Activated CD4-positive, alpha-beta T cell treated with anti-CD3 and anti-CD28 coated beads for 36 hours (primary cell): ENCODE measurements at regions not wholly inside any gene's neighbourhood (a gene's known extent, or its start where the extent isn't known, plus 50 kb on each side); places are given as distances from the start of the nearest gene placed in this dataset.

Source experiments
- ATAC-seq: fragments of 200-7000 bp; cut with Tn5 transposase; one replicate; pipeline ENCODE4 v1.10.0; 2021; ENCODE audit warnings: mild to moderate bottlenecking, moderate library complexity
- CTCF ChIA-PET: fragments of 350-600 bp; sonication (Branson Sonifier 250); formaldehyde crosslinking; loops from one replicate; lab custom pipeline; 2021; ENCODE audit warnings: antibody characterized with exemption; lab: Charles Lee
- POLR2A ChIA-PET: fragments of 350-600 bp; sonication (Branson Sonifier 250); formaldehyde crosslinking; loops from one replicate; lab custom pipeline; 2021; ENCODE audit warnings: antibody characterized with exemption, inconsistent platforms; lab: Charles Lee
- DNase-seq: peaks from one replicate; pipeline ENCODE4 v3.0.0-alpha.2; 2020
- H3K27ac Mint-ChIP-seq: one replicate; pipeline ENCODE4 v1.8.0; 2021; ENCODE audit warnings: mixed read lengths
- H3K27me3 Mint-ChIP-seq: one replicate; pipeline ENCODE4 v1.8.0; 2021; ENCODE audit warnings: mixed read lengths
- H3K36me3 Mint-ChIP-seq: one replicate; pipeline ENCODE4 v1.8.0; 2021; ENCODE audit warnings: low read depth, mixed read lengths
- H3K4me1 Mint-ChIP-seq: one replicate; pipeline ENCODE4 v1.8.0; 2021; ENCODE audit warnings: mixed read lengths
- H3K4me3 Mint-ChIP-seq: one replicate; pipeline ENCODE4 v1.8.0; 2021; ENCODE audit warnings: mild to moderate bottlenecking, moderate library complexity, mixed read lengths
- H3K9me3 Mint-ChIP-seq: one replicate; pipeline ENCODE4 v1.8.0; 2021; ENCODE audit warnings: low read depth, mixed read lengths
- intact Hi-C, 2 experiments: fragments of 100-400 bp; cut with DNase I in 1 of 2; cut with micrococcal nuclease in 1 of 2; formaldehyde crosslinking; loops; one replicate each; pipeline versions ENCODE4 v1.14.2 to v1.15.1; 2022 to 2024; cut with DNase I, micrococcal nuclease

DNA sequence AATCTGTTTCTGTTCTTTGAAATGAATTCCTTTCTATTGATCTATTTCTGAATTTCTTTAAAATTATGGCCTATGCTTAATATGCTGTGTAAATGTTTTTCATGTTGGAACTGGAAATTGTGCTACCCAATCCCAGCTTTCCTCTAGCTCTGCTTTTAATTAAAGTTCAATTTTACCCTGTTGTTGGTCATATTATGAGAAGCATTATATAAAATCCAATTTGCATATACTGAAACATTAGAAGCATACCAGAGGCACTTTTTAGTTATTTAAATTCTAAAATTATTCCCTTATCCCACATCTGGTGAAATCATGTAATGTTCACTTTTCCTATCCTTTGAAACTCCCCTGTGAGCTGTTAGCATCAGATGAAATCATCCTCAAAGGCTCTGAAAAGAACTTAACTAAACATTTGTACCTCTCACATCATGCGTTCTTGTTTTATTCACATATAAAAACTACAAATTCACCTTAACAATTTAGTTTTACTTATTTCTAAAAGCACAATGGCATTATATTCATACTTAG, 160.6 kb upstream of the COL21A1 start:
- Mint-ChIP-seq H3K9me3 (no peaks in the 10 kb centered on the region), H3K27me3 (peaks cover 10% of the 10 kb centered on the region), H3K27ac (no peak overlapping the region), H3K4me3 (no peak overlapping the region), H3K36me3 (no peaks in the 10 kb centered on the region), H3K4me1 (peaks cover 6% of the 10 kb centered on the region)
- ChIA-PET POLR2A (no interaction called here), CTCF (no interaction called here)
- intact Hi-C loops: no loop called here
- DNase-seq (no peak), ATAC-seq (no peak)

DNA sequence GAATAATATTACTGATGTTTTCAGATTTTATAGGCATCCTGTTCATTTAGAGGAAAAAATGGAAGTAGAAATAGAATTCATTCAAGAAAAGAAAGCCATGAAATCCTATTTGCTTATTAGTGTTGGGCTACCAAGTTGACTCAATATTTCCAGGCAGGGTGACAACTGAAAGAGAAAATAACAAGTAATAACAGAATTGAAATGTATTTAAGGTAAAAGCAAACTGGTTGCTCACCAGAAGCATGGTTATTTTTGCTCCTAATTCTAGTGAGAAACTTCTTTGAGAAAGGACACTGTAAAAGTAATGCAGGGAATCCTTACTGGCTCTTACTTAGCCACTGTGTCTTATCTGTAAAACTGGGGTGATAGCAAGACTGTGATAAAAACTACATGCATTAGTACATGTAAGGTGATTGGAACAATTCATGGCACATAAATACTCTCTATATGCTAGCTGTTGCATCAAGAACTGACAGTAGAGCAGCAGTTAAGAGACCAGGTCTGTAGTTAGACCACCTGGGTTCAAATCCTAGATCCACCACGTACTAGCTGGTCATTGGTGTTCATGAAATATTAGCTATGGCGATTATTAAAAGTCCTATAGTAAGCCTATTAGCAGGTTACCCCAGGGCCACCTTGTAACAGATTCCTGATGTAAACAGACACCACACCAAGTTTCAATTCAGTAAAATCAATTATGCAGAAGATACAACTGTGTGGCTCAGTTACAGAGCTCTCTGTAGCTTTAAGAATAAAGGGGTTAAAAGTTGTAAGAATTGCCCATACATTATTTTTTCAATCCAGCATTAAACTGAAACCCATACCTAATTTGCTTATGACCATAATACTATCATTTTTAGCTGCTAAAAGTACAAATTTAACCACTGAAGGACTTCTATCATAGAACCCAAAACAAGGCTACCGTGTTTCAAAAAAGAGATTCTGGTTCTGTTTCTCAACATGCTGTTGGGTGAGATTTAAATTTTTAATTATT, 159.2 kb upstream of the COL21A1 start:
- Mint-ChIP-seq H3K36me3 (no peaks in the 10 kb centered on the region), H3K27ac (no peak overlapping the region)
- POLR2A ChIA-PET: interaction anchor here (0.6 kb wide), 1 partner anchor 113 kb away, joined by 3 read pairs; no protein-coding TSS in a partner anchor

DNA sequence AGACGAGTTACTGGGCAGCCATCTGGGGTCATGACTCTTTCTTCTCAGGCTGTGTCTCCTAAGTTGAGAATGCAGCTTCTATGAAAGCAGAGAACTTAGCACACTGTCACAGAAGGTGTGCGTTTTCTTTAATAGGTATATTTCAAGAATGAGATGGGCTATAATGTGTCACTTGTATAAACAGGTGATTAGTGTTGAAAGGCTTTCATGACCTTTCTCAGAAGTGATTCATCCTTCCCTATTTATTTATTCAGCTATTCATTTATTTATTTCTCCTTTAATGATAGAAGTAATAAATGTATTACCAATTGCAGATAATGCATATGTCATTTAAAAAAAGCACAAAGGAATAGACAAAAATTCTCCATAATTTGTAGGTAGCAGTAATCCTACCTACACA, 157.2 kb upstream of the COL21A1 start:
- Mint-ChIP-seq H3K27me3 (peaks cover 10% of the 10 kb centered on the region), H3K36me3 (no peaks in the 10 kb centered on the region), H3K4me3 (no peak overlapping the region), H3K27ac (no peak overlapping the region), H3K4me1 (peaks cover 6% of the 10 kb centered on the region), H3K9me3 (peaks cover 2% of the 10 kb centered on the region)
- intact Hi-C loops: no loop called here
- DNase-seq (no peak), ATAC-seq (no peak)
- ChIA-PET CTCF (interaction anchor here (0.7 kb wide), 1 partner anchor 25 kb away, joined by 3 read pairs; no protein-coding TSS in a partner anchor), POLR2A (no interaction called here)

More for the DNA sequence above, 159.2 kb upstream of the COL21A1 start:
- DNase-seq (no peak), ATAC-seq (no peak)
- CTCF ChIA-PET: no interaction called here
- intact Hi-C loops: no loop called here
- Mint-ChIP-seq H3K27me3 (peaks cover 10% of the 10 kb centered on the region), H3K4me1 (peaks cover 6% of the 10 kb centered on the region), H3K4me3 (no peak overlapping the region), H3K9me3 (peaks cover 1% of the 10 kb centered on the region)

DNA sequence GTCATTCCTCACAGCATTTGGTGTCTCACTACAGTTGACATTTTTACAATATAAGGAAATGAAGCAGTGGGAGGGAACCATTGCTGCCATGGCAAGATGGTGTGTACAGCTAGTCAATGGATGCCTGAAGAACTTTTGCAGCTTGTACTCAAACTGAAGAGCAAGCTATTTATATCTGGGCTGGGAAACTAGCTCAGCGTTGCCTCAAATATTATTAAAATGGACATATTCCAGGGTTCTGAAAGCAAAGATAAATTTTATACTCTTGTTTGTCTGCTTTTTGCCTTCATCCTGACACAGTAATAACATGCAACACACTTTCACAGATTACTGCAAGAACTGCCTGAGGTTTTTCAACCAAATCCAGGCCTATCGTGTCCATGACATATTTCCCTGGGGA, 156.4 kb upstream of the COL21A1 start:
- ChIA-PET CTCF (no interaction called here), POLR2A (no interaction called here)
- peaks cover 10% of the 10 kb centered on the region for H3K27me3 Mint-ChIP-seq
- no peaks in the 10 kb centered on the region for H3K36me3 Mint-ChIP-seq
- peaks cover 2% of the 10 kb centered on the region for H3K9me3 Mint-ChIP-seq
- no peak overlapping the region for H3K27ac Mint-ChIP-seq
- H3K4me1 Mint-ChIP-seq: peaks cover 6% of the 10 kb centered on the region
- intact Hi-C loops: no loop called here
- H3K4me3 Mint-ChIP-seq: no peak overlapping the region
- ATAC-seq (no peak), DNase-seq (no peak)

DNA sequence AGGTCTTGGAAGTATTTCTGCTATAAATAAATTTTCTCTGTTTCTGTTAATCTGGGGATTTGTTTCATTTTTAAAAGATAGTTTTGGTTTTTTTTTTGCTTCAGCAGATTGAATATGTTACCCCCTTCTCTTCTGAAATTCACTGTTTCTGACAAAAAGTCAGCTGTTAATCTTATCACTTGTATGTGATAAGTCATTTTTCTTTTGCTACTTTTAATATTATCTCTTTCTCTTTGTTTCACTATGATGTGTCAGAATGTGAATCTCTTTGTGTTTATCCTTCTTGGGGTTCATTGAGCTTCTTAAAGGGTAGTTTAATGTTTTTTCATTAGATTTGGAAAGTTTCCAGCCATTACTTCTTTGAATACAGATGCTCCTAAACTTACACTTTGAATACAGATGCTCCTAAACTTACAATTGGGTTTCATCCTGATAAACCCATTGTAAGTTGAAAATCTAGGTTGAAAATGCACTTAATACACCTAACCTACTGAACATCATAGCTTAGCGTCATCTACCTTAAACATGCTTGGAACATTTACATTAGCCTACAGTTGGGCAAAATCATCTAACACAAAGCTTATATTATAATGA, 154.2 kb upstream of the COL21A1 start:
- peaks cover 10% of the 10 kb centered on the region for H3K27me3 Mint-ChIP-seq
- H3K27ac Mint-ChIP-seq: no peak overlapping the region
- H3K4me1 Mint-ChIP-seq: peaks cover 5% of the 10 kb centered on the region
- ChIA-PET POLR2A (no interaction called here), CTCF (no interaction called here)
- H3K9me3 Mint-ChIP-seq: peaks cover 2% of the 10 kb centered on the region
- no peaks in the 10 kb centered on the region for H3K36me3 Mint-ChIP-seq
- H3K4me3 Mint-ChIP-seq: no peak overlapping the region
- DNase-seq (no peak), ATAC-seq (no peak)
- intact Hi-C loops: no loop called here

DNA sequence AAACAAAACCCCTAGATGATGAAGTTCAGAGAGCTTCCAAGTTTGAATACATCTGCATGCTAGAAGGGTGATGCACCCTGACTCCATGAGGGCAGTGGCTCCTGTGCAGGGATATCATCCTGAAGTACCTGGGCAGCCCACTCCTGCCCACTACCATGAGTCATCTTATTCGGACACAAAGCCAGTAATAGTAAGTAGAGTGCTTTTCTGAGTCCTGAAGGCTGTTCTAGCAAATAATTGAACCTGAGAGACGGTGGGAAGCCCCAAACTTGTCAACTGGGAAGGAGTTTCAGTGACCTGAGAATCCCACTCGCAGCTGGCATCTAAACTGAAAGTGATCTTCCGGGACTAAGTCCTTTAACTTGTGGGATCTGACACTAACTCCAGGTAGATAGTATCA, 152.9 kb upstream of the COL21A1 start:
- Mint-ChIP-seq H3K4me3 (no peak overlapping the region), H3K27me3 (peaks cover 8% of the 10 kb centered on the region), H3K9me3 (peaks cover 2% of the 10 kb centered on the region), H3K4me1 (no peaks in the 10 kb centered on the region), H3K36me3 (no peaks in the 10 kb centered on the region), H3K27ac (no peak overlapping the region)
- intact Hi-C loops: no loop called here
- ATAC-seq (no peak), DNase-seq (no peak)
- CTCF ChIA-PET: no interaction called here
- POLR2A ChIA-PET: no interaction called here

DNA sequence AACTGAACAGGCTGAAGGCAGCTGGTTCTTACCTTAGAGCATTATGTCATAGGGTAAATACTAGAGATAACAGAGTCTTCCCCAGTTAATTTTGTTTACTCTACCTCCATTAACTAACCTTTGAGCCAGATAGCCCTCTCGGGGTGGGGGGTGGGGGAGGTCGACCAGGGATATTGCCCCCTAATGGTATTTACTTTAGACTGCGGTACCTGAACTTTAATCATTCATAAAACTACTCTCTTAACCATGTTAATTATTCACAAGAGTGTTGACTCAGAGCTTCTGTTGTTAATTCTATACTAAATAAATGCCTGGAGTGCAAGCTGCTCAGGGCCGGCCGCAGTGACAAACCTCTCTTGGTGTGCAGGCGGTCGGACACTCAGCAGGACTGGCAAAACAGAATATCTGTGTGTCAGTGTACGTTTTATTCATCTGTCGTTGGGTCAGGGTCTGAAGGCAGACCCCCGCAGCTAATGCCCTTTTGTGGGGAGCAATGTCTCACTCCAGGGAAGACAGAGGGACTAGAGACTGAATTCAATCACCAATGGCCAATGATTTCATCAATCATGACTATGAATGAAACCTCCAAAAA, 152.4 kb upstream of the COL21A1 start:
- DNase-seq (no peak), ATAC-seq (no peak)
- ChIA-PET POLR2A (no interaction called here), CTCF (no interaction called here)
- intact Hi-C loops: no loop called here
- H3K27ac Mint-ChIP-seq: no peak overlapping the region
- peaks cover 4% of the 10 kb centered on the region for H3K27me3 Mint-ChIP-seq
- H3K4me3 Mint-ChIP-seq: no peak overlapping the region
- no peaks in the 10 kb centered on the region for H3K36me3 Mint-ChIP-seq
- H3K9me3 Mint-ChIP-seq: peaks cover 2% of the 10 kb centered on the region
- H3K4me1 Mint-ChIP-seq: no peaks in the 10 kb centered on the region

DNA sequence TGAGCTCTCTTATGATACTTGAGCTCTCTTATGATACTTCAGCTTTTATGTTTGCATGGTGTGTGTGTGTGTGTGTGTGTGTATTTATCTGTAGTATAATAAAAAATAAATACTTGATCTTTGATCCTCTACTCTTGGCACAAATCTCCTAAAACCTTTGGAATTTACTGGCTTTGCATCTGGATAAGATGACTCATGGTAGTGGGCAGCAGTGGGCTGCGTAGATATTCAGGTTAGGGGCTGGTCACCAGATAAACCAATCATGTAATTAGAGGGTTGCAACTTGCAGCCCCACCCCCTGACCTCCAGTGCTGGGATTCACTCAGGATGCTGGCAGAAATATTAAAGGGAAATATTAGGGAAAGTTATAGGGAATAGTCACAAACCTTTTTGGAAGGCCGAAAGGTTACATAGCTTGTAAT, 151.9 kb upstream of the COL21A1 start:
- Mint-ChIP-seq H3K9me3 (peaks cover 2% of the 10 kb centered on the region), H3K27ac (no peak overlapping the region), H3K36me3 (no peaks in the 10 kb centered on the region), H3K27me3 (peaks cover 2% of the 10 kb centered on the region), H3K4me1 (no peaks in the 10 kb centered on the region), H3K4me3 (no peak overlapping the region)
- DNase-seq: no peak
- intact Hi-C loops: no loop called here
- ChIA-PET CTCF (interaction anchor here (1.0 kb wide), 1 partner anchor 50 kb away, joined by 3 read pairs; no protein-coding TSS in a partner anchor), POLR2A (interaction anchor here (0.5 kb wide), 1 partner anchor 194 kb away, joined by 3 read pairs; no protein-coding TSS in a partner anchor)
- no peak for ATAC-seq

DNA sequence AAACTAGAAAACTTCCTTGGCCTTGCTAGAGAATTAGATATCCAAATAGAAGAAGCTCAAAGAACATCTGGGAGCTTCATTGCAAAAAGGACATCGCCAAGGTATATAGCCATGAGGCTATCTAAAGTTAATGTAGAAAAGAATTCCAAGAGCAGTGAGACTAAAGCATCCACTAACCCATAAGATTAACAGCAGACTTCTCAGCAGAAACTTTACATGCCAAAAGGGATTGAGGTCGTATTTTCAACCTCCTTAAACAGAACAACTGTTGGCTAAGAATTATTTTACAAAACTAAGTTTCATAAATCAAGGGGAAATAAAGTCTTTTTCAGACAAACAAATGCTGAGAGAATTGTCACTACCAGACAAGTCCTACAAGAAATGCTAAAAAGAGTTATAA, 149.1 kb upstream of the COL21A1 start:
- DNase-seq: no peak
- ChIA-PET CTCF (no interaction called here), POLR2A (no interaction called here)
- Mint-ChIP-seq H3K4me1 (no peaks in the 10 kb centered on the region), H3K9me3 (no peaks in the 10 kb centered on the region), H3K4me3 (no peak overlapping the region), H3K27ac (no peak overlapping the region), H3K27me3 (no peaks in the 10 kb centered on the region), H3K36me3 (no peaks in the 10 kb centered on the region)
- intact Hi-C loops: no loop called here
- no peak for ATAC-seq

DNA sequence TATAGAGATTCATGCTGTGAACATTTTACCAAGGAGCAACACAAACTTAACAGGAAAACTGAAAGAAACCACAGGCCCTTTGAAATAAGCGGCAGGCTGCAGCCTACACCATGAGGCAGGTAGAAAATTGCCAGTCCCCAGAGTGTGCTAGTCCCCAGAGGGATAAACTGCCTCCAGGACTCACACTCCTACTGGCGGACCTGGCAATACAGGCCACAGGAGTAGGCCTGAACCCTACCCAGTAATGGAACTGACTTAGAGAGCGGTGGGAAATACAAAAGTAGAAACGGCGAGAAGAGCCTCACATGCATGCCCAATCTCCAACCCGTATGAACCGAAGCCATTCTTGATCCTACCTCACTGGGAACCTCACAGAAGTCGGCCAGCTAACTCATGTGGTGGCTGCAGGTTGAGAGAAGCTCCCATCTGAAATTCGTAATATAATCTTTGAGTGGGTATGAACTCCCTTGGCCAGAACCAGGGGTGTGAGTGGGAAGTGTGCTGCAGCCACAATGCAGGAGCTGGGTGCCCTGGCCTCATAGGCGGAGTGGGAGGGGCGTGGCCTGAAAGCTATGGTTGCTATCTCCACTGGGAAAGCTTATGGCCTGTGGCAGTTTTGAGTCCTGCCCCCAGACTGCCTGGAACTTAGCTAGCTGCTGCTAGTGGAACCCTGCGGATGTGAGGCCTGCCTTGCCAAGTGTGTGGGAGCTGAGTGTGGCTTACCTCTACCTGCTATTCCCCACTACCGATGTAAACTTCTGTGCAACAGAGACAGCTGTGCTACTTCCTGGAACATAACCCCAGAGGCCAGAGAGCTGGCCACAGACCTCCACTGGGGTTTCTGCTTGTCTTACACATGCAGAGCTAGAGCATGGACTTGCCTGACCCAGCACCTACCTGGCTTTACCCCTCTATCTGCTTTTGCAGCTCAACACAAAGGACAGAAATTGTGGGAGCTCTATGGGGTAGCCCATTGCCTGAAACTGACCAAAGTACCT, 146.5 kb upstream of the COL21A1 start:
- H3K4me3 Mint-ChIP-seq: no peak overlapping the region
- H3K36me3 Mint-ChIP-seq: no peaks in the 10 kb centered on the region
- POLR2A ChIA-PET: interaction anchor here (0.6 kb wide), 1 partner anchor 9 kb away, joined by 5 read pairs; no protein-coding TSS in a partner anchor
- CTCF ChIA-PET: no interaction called here
- no peaks in the 10 kb centered on the region for H3K4me1 Mint-ChIP-seq
- no peaks in the 10 kb centered on the region for H3K27me3 Mint-ChIP-seq
- H3K27ac Mint-ChIP-seq: no peak overlapping the region
- intact Hi-C loops: no loop called here
- no peaks in the 10 kb centered on the region for H3K9me3 Mint-ChIP-seq
- ATAC-seq: no peak
- no peak for DNase-seq
